ENCODE measurements at regions not wholly inside any gene's neighbourhood (a gene's known extent, or its start where the extent isn't known, plus 50 kb on each side); places are given as distances from the start of the nearest gene placed in this dataset.

DNA sequence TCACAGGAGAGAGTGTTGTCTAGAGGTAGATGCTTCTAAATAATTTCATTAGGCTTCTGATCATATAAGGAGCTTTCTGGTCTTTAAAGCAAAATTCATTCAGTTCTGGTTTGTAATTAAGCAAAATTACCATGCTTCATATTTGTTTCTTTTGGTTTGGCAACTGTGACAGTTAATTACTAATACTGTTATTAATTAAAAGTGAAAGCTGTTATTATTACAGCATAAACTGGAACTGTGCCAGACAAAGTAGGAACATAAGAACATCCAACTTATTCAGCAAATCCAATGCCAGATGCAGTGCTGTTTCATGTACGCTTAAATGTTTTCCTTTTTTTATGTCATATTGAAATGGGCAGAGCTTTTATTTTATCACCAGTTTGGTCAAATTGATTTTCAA, 70.4 kb upstream of the DAB2 start:
- Histone ChIP-seq H2AK5ac (ENCODE audit: insufficient read length, low read length) (no peak overlapping the region), H3K79me1 (ENCODE audit: insufficient read depth, low read depth, low read length, poor library complexity, severe bottlenecking) (no peaks in the 10 kb centered on the region), H3K4me2 (ENCODE audit: insufficient read depth, insufficient read length, low read length) (no peak overlapping the region), H2BK120ac (ENCODE audit: low read depth, low read length, poor library complexity, severe bottlenecking) (no peak overlapping the region), H2AFZ (ENCODE audit: low read length) (no peak overlapping the region), H4K20me1 (ENCODE audit: control insufficient read depth, insufficient read depth, insufficient read length) (no peaks in the 10 kb centered on the region), H3K4ac (ENCODE audit: low read depth, low read length) (no peak overlapping the region), H3K79me2 (ENCODE audit: insufficient read depth, low read length) (no peaks in the 10 kb centered on the region), H2BK5ac (ENCODE audit: insufficient read length, low read length) (no peak overlapping the region), H2BK15ac (ENCODE audit: low read depth, low read length) (no peak overlapping the region), H3K14ac (ENCODE audit: insufficient read depth, low read length) (no peak overlapping the region), H4K91ac (ENCODE audit: insufficient read length, low read depth, low read length) (no peak overlapping the region), H4K8ac (replicated peaks; ENCODE audit: insufficient read length, low read depth, low read length) (no peak overlapping the region), H3K23me2 (ENCODE audit: insufficient read length, low read depth, low read length, poor library complexity, severe bottlenecking) (no peaks in the 10 kb centered on the region), H3K56ac (ENCODE audit: insufficient read length, low read depth, low read length) (no peak overlapping the region), H3K18ac (ENCODE audit: insufficient read length, low read depth, low read length) (no peak overlapping the region), H3K9ac (ENCODE audit: extremely low read depth, insufficient read length, low read length) (no peak overlapping the region), H4K5ac (ENCODE audit: insufficient read length, low read depth, low read length) (no peak overlapping the region), H3K9me3 (ENCODE audit: control insufficient read depth, low read depth, low read length) (no peaks in the 10 kb centered on the region), H3T11ph (ENCODE audit: low read length) (no peak overlapping the region), H3K27me3 (ENCODE audit: insufficient read depth, low read length) (no peaks in the 10 kb centered on the region), H2BK12ac (ENCODE audit: insufficient read length, low read depth, low read length) (no peak overlapping the region), H3K23ac (ENCODE audit: insufficient read length, low read depth, low read length) (no peak overlapping the region), H3K27ac (ENCODE audit: insufficient read length, low read depth, low read length) (no peak overlapping the region), H3K4me1 (ENCODE audit: insufficient read depth, low read length) (peaks cover 4% of the 10 kb centered on the region; the same call in 1 of the 2 replicates), H2BK20ac (ENCODE audit: low read depth, low read length, poor library complexity, severe bottlenecking) (no peak overlapping the region)
- TF ChIP-seq, protein P1, sequence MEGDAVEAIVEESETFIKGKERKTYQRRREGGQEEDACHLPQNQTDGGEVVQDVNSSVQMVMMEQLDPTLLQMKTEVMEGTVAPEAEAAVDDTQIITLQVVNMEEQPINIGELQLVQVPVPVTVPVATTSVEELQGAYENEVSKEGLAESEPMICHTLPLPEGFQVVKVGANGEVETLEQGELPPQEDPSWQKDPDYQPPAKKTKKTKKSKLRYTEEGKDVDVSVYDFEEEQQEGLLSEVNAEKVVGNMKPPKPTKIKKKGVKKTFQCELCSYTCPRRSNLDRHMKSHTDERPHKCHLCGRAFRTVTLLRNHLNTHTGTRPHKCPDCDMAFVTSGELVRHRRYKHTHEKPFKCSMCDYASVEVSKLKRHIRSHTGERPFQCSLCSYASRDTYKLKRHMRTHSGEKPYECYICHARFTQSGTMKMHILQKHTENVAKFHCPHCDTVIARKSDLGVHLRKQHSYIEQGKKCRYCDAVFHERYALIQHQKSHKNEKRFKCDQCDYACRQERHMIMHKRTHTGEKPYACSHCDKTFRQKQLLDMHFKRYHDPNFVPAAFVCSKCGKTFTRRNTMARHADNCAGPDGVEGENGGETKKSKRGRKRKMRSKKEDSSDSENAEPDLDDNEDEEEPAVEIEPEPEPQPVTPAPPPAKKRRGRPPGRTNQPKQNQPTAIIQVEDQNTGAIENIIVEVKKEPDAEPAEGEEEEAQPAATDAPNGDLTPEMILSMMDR (conservative IDR thresholded peaks at IDR 0.05): no peak
- H3K4me1 Mint-ChIP-seq: peaks cover 3 to 5% of the 10 kb centered on the region in 2 experiments
- H3K27ac Mint-ChIP-seq: no peak overlapping the region
- no peak for DNase-seq
- H3K9me3 Mint-ChIP-seq: peaks cover 0 to 1% of the 10 kb centered on the region in 2 experiments; a peak in 1 of 5 replicates
- no CpG with 5 or more reads among the region's 1 CpG for WGBS (ENCODE audit: extremely low coverage, insufficient read length, low lambda C conversion rate)
- H3K27me3 Mint-ChIP-seq (ENCODE audit: low read depth): no peaks in the 10 kb centered on the region
- no peak overlapping the region for H3K4me3 Mint-ChIP-seq
- H3K36me3 Mint-ChIP-seq (ENCODE audit: insufficient read depth in 1 of 3, low read depth in 3 of 3): no peaks in the 10 kb centered on the region

Measured in H9 (cell line).